HUDEP-2 (cell line): ENCODE measurements at regions not wholly inside any gene's neighbourhood (a gene's known extent, or its start where the extent isn't known, plus 50 kb on each side); places are given as distances from the start of the nearest gene placed in this dataset.

Source experiments
- DNase-seq, 76 experiments: peaks; one replicate each; lab custom pipeline; 2025; ENCODE audit not compliant: unreplicated experiment in 76 of 76; lab: John Stamatoyannopoulos, UW

DNA sequence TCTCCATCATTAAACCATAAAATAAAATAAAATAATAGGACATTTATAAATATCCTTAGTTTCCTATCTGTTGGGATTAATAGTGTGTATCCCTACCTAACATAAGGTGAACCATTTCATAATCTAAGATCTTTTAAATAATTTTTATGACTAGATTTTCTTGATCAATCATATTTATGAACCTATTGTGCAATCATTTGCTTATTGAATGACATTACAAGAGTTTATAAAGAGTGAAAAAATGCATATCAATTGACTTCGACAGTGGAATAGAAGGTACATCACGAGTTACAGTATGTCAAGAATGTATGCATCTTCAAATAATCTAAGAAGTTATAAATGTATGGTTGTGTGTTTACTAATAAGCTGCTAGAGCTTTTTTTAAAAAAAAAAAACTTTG lies 1554.8 kb upstream of the TMEFF2 start:
- DNase-seq: no peak

- DNase-seq: no peak
Measured at GRCh38 chr2:193743089-193743488, 1548.4 kb upstream of the TMEFF2 start.

GRCh38 chr2:193738892-193739291 lies 1544.2 kb upstream of the TMEFF2 start:
- peak in 1 of 76 experiments; percentile 39 for DNase-seq

- DNase-seq: no peak
Measured at GRCh38 chr2:193712912-193713311, 1518.2 kb upstream of the TMEFF2 start.

DNA sequence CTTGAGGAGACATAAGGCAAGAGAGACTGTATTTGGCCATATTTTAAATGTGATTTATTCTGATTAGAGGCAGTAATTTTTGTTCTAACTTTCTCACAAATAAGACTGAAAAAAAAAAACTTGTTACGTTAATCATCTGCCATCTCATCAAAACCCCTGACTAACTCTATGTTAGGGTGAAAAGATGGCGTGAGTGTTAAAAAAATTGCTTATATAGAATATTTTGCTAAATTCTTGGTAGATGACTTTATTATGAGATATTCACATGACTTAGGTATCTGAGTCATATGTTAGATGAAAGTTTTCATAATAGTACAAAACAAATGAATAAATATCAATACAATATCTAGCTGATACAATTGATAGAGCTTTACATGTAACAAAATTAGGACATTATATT lies 1508.7 kb upstream of the TMEFF2 start:
- DNase-seq: no peak

- no peak for DNase-seq
Measured at GRCh38 chr2:193701484-193701883, 1506.8 kb upstream of the TMEFF2 start.

DNA sequence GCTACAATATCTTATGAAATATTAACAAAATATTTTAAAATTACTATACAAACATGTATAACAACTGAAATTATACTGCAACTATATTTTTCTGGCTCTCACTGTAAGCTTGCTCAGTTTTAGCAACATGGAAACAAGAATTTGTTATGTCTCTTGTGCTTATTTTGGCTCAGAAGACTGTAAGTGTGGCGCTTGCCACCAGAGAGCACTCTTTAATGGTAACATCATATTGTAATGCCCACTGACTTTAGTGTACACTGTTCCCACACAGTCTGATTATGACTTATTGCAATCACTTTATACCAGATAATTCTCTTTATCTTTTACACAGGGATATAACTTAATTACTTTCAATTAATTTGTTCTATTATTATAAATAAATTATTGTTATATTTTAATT lies 1500.6 kb upstream of the TMEFF2 start:
- DNase-seq: peak in 4 of 76 experiments; percentile 1 to 48 (median 4)

GRCh38 chr2:193693758-193694157 lies 1499.0 kb upstream of the TMEFF2 start:
- DNase-seq: no peak

DNA sequence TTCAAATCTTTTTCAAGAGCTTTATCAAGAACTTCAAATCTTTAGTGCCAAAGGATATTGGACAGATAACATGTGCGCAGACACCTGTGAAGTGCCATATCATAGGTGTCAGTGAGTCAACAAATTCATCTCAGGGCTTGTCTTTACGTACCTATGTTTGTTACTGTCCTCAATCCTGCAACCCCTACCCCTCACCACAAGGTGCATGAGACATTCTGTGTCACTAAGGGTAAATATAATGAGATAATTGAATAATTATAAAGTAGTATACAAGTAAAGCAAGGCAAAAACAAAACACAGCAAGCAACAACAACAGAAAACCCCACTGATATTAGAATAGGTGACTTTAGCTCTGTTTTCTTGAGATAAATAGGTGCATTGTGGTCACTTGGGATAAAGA lies 1495.8 kb upstream of the TMEFF2 start:
- DNase-seq: no peak

- no peak for DNase-seq
Measured at GRCh38 chr2:193687195-193687594, 1492.5 kb upstream of the TMEFF2 start.

DNA sequence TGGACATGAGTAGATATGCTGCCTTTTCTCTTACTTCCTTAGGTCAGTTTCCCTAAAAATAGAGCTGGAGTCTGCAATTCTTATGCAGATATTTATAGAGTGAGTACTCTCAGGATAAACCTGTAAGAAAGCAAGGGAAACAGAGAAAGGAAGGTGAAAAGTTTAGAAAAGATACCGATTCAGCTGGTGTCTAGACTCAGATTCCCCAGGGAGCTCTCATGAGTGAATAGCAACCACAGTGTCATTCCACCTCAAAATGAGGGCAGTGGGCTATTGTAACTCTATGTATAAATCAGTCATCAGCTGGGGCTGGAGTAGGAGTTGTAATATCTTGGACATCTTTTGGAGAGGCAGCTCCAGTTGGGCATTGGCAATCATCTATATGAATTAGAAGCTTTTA lies 1485.1 kb upstream of the TMEFF2 start:
- DNase-seq: no peak

DNA sequence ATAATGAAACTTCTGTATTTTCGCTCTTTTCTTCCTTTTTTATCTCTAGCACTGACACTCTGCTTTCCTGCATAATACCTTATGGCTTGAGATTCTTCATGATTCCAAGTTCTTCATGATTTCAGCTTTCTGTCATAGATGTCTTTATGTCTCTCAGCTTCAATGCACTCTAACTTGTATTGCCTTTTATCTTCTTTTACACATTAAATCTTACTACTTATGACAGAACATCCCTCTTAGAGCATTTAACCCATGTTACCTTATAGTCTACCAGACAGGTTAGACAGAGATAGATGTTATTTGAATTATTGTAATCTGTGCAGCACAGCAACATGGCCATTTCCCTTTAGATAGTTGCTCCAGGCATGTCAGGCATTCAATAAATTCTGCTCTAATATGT lies 1475.7 kb upstream of the TMEFF2 start:
- no peak for DNase-seq

- no peak for DNase-seq
Measured at GRCh38 chr2:193668557-193669323, 1474.0 kb upstream of the TMEFF2 start.

GRCh38 chr2:193627927-193628272 lies 1433.2 kb upstream of the TMEFF2 start:
- no peak for DNase-seq

- no peak for DNase-seq
Measured at GRCh38 chr2:193627187-193627926, 1432.6 kb upstream of the TMEFF2 start.

DNA sequence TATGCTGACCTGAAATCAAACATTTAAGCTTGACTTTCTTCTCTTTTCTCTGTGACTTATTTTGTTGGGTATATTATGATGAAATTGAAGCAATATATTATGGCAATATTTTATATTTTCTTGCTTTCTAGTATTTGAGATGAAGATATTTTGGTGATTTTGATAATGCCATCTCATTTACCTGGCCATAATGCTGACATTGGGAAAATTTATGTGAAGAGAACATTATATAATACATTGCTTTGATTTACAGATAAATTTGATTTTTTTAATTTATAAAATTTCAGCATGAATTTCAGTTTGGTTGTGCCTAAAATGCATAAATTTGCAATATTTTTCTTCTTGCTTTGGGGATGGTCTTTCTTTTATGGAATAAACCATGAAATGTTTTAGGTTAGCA lies 1413.7 kb upstream of the TMEFF2 start:
- DNase-seq: no peak

GRCh38 chr2:193590831-193591230 lies 1396.1 kb upstream of the TMEFF2 start:
- no peak for DNase-seq

DNA sequence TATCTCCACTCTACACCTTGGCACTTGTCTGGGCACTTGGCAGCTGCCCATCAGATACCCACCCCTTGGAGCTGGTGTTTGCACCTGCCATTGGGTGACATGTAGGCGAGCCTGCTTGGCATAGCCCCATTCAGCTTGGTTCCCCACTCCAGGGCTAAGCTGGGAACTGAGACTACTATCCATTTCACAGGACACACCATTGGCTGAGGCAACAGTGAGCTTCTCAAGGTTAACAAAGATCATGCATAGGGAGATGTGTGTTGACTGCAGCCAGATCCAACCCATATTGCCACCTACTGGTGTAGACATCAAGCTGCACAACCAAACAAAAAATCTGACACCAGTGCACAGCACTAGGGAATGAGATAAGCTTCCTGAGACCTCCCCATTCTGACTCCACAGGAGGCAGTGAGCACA lies 1389.8 kb upstream of the TMEFF2 start:
- peak in 18 of 76 experiments; percentile 1 to 82 (median 48) for DNase-seq

GRCh38 chr2:193583638-193584400 lies 1389.1 kb upstream of the TMEFF2 start:
- DNase-seq: peak in 1 of 76 experiments; percentile 4

DNA sequence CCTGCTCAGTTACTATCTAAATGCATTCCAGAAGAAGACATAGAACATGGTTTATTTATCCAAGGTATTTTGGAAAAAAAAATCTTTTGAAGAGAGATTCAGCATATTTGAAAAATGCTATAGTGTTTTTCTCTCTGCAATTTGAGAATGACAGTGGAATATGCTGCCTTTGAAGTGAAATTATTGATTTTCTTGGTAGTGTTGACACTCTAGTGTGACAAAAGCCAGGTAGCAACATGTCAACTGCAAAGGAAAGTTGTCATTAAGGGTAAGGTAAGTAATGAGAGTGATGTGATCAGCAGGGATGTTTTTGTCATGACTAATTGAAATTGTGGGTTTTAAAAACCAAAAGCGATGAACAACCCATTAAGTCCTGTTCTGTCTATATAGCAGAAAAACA lies 1387.1 kb upstream of the TMEFF2 start:
- no peak for DNase-seq

GRCh38 chr2:193580176-193580950 lies 1385.6 kb upstream of the TMEFF2 start:
- no peak for DNase-seq
